GM18909 (cell line): ENCODE measurements at regions not wholly inside any gene's neighbourhood (a gene's known extent, or its start where the extent isn't known, plus 50 kb on each side); places are given as distances from the start of the nearest gene placed in this dataset.
A peak's percentile ranks its signal among the peaks of the same experiment; 100 is the strongest.

ENCODE experiments used
- ATAC-seq: cut with Tn5 transposase; IDR thresholded peaks from one replicate; pipeline ENCODE4 v1.9.1; 2021; ENCODE audit warnings: mild to moderate bottlenecking; ENCODE audit not compliant: unreplicated experiment, poor library complexity

DNA sequence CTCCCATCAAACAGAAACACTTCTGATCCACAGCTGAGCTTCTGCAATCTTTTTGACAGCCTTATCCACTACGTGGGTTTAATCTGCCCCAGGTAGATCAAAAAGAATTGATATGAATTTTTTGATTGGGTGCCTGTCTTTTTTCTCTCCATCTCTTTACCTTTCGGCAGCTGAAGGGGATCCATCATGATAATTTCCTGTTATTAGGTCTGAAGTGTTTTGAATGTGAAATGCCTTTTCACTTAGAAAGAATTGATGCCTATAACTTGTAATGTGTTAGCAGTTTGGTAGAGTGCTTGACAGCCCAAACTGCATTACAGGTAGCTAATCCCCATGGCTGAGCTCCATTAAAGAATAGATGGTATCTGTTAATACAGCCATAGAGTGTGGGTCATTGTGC is 745.4 kb downstream of the TLR4 start:
- no peak for ATAC-seq

DNA sequence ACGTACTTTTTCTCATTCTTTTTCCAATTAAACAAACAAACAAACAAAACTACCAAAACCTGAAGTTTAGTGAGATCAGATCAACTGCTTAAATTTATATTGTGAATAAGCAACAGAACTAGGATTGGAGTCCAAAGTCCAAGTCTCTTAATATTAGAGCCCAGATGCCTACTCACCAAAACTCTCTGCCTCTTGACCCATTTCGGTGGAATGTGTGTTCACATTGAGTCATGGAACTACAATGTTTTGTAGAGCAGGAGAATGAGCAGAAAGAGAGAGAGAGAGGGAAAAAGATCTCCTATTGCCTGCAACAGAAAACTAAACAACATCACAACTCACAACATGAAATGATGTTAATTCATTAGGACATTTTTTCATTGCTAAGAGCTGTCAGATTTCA is 751.1 kb downstream of the TLR4 start:
- ATAC-seq = no peak

DNA sequence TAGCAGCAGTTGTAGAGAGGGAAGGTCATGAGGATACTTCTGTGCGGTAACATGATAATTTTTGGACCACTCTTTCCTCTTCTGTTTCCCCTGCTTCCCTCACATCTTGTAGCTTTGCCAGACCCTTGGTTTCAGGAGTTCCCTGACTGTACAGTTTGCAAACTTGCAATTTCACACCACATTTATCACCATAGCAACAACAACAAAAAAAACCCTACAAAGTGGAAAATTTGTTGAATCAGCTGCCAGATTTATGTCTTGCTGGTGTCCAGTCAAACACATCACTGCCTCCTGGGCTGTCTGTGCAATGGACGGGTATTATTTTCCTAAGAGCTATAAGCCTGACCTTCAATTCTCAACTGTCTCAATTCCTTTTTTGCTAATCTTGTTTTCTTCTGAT is 751.6 kb downstream of the TLR4 start:
- ATAC-seq = no peak

DNA sequence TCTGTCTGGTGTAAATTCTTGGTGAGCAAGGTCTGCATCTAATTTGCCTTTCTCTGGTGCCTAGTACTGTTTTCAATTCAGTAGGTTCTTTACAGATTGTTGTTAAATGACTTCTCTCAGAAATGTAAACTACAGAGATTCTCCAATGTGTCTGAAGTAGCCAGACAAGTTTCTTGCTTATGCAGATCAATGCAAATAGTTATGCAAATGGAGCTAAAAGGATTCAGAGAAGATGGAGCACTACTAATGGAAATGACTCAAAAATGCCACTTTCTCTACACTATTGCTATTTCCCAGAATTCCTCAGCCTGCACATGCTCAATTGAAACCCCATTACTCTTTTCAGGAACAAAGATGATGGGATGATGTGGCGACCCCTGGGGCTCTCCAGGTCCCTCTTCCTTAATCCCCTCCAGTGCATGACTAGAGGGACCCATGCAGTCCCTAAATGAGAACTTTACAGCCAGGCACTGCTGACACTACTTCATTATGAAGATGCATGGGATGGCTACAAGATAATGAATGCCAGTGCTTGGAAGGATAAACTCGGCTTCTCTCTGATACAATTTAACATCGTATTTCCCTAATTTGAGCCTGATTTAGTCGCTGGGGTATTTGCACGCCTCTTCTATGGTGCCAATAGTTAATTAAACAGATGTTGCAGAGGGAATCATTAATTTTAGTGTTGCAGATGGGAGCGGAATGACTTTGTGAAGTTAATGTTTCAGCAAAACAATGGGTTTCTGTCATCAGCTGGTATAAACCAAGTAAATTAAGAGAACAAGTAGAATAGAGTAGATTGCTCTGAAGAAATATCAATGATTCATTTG is 753.2 kb downstream of the TLR4 start:
- ATAC-seq = no peak

DNA sequence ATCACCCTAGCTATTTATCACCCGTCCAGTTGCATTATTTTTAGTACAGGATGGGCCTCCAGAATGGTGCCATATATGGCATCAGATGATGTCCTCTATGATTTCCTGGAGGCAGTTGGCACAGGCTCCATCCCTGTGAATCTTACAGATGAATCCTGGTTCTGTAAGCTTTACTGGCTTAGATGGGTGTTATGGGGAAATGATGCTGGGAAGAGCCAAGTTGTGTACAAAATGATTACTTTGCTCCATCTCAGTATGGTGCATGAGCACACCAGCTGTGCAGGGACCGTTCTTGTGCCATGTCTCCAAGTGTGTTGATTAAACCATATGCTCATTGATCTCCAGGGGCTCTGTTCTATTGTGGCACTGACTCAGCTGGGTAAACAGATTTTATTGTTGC is 755.7 kb downstream of the TLR4 start:
- ATAC-seq = no peak

DNA sequence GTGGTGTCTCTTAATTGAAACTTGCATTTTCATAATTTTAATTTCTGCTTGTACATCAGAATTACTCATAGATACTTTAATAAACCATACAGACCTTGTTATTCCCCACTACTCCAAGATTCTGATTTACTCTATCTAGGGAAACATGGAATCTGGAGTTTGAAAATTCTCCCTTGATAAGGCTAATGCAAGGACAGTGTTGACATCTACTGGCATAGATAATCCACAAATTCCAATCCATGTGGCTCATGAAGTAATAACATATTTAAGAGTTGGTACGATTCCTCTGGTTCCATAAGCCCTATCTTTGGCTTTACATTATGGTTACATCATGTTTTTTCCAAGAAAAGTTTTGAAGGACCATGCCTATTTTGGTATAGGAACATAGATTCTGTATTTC is 759.2 kb downstream of the TLR4 start:
- no peak for ATAC-seq

DNA sequence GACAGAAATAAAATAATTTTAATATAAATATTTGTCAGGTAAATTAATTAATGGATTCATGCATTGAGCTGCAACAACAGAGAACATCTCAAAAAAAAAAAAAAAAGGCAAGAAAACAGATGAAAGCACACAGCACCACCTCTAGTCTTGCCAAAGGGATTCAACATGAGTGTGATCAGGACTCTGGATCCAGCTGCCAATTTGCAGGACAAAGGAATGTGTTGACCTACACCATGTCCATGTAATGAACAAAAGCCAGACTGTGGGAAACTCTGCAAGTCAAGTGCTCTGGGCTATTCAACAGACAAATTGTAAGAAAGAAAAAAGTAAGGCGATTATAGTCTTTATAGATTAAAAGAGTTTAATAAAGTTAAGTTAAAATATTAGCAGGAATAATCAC is 769.3 kb downstream of the TLR4 start:
- ATAC-seq = no peak

DNA sequence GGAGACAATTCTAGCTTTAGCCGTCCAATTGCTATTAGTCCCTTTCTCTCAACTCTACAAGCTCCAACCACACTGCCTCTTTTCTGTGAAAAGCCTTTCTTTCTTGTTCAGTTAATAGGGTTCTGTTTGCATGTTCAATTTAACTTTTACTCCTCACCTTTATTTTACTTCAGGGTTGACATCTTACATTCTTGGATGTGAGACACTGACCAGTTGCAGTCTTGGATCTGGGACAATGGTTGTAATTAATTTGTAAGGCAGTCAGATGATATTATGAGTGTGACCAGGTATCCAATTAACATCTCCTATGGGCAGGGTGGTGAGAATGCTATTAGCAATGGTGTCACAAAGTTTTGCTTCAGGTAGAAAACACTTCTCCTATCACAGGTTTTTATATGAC is 774.5 kb downstream of the TLR4 start:
- ATAC-seq = no peak

DNA sequence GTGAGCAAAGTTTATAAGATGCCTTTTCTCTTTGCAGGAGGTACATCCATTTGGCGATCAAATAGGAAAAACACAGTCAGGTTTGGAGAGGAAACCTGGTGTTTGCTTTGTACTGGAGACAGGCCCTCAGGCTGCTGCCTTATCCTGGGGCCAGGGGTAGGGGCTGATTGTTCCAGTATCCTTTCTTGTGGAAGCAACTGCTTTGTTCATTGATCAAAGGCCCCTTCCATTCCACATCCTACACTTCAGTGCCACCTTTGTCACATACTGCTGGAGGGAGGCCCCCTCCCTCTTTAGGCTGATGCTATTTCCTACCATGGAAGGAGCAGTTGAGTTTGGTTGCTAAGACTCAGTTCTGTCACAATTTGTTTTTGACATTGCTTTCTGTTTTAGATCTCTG is 778.1 kb downstream of the TLR4 start:
- no peak for ATAC-seq

DNA sequence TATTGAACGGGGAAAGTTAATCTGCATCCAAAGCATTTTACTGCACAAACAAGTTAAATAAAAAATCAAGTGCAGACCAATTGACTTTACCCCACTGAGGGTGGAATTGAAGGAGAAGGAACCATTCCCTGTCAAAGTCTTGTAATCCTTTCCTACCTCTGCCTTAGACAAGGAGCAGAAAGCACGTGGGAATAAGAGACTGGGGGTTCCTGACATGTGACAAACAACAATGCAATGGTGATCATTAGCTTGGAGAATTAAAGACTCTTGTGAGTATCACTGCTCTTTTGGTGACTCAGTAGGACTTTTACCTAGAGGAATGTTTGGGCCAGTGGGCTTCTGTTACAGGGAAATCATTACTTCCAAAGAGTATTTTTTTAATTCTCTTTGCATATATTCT is 779.5 kb downstream of the TLR4 start:
- no peak for ATAC-seq

DNA sequence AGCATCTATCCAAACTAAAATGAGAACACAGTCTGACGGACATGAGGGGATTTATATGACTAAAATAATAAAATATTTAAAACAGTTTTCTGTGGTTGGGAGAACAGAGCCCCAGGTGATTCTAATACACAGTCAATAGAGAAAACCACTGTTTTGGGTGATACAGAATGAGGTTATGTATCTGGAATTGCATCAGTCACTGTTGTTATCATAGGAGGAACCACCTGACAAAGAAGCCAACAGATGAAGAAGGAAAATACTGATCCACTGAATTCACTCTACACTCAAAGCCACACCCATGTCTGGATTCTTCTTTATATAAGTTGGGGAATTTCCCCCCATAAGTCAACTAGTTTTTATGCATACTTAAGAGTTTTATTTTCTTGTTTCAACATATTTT is 799.0 kb downstream of the TLR4 start:
- ATAC-seq = no peak

DNA sequence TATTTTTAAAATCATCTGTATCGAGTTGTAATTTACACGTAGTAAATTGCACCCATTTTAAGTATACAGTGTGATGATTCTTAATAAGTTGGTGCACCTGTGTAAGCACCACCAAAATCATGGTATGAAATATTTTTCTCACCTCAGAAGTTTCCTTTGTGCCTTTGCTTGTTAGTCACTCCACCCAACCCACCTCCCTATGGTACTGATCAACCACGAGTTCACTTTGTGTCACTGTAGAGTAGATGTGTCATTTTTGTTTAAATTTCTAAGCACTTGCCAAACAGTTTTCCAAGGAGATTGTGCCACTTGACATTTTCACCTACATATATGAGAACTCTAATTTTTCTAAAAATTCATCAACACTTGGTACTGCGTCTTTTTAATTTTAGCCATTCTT is 806.5 kb downstream of the TLR4 start:
- no peak for ATAC-seq

DNA sequence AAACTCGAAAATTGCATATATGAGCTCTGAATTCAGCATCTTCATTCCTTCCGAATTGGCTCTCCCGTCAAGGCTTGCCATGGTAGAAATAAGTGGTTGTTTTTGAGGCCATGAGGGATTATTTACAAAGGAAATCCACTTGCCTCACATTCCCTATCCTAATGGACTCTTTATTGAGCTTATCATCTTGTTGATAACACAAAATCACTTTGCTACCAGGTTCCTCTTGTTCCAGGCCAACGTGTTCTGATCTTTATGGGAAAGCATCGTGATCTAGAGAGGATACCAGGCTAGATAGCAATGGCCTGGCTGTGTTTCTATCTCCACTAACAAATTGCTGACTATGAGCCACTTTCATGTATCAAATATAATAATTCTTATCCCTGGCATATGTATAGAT is 811.7 kb downstream of the TLR4 start:
- ATAC-seq = no peak

DNA sequence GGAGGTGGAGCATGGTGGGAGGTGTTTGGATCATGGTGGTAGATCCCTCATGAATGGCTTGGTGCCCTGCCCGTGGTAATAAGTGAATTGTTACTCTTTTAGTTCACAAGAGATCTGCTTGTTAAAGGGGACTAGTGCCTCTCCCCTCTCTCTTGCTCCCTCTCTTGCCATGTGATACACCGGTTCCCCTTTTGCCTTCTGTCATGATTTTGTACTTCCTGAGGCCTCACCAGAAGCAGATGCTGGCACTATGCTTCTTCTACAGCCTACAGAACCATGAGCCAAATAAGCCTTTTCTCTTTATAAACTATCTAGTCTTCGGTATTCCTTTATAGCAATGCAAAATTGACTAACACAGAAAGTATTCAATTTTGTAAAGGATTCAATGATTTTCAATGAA is 817.1 kb downstream of the TLR4 start:
- no peak for ATAC-seq

DNA sequence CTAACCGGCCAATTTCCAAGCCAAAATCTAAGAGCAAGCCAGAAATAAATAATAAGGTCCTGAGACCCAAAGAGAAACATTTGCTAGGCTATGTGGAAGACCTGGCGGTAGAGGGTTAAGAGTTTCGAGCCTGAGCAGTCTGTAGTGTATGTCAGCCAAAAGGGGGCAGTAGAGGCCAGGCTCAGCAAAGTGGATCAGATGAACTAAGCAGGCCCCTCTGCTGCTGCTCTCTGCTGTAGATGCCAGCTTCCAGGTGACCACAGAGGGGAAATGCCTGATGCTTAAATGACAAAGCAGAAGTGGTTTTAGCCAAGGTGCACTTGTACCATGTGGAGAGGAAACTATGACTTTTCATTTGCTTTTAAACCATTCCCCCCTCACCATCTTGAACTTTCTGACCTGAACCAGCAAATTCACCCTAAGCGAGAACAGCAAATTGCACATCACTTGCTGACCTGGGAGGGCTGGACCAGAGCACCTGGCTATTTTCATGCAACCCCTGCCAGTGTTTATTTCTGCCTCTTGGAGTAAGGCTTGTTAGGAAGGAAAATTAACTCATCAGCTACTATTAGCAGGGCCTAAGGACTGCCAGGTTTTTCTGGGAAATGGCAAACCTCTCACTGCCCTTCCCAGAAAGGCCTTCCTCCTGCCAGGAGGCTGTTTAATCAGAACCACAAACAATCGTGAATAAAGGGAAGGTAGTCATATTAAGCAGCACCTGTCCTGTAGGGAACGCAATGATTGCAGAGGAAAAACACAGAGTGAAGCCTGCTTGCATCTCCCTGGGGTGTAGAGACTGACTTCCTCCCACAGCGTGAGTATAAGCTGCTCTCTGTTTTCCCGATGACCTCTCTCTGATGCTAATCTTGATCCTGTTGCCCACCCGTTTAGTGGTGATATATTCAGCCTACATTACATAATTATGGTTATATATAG is 818.2 kb downstream of the TLR4 start:
- peak; percentile 92 for ATAC-seq

DNA sequence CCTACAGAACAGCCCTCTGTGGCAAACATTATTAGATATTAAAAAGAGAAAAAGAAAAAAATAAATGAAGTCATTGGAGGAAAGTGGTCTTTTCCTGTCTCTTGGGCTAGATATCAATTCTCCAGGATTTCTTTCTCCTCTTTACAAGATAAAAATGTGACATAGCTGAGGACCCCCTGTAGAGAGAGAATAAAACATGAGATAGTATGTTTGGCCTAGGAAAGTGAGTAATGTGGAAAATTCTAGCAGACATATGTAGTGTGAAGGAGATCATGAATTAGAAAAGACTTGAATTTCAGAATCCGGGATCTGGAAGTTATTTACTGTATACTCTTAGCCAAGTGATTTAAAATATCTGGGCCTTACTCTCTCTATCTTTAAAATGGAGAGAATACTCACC is 823.1 kb downstream of the TLR4 start:
- no peak for ATAC-seq

DNA sequence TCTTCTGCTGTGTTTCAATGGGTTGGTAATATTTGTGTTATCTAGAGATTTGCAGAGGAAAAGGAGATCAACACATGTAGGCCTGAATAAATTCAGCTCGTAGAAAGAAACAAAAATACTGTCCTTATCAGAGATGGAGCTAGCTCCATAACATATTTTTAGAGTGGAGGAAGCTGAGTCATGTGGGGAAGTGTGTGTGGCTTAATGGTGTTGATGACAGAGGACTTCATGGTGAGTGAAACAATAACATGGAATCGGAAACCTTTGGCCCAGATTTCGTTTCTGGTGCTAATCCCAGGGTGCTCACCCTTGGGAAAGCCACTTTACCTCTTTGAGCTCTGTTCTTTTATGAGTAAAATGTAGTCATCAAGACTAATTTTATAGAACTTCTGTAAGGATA is 825.0 kb downstream of the TLR4 start:
- ATAC-seq = peak; percentile 62

DNA sequence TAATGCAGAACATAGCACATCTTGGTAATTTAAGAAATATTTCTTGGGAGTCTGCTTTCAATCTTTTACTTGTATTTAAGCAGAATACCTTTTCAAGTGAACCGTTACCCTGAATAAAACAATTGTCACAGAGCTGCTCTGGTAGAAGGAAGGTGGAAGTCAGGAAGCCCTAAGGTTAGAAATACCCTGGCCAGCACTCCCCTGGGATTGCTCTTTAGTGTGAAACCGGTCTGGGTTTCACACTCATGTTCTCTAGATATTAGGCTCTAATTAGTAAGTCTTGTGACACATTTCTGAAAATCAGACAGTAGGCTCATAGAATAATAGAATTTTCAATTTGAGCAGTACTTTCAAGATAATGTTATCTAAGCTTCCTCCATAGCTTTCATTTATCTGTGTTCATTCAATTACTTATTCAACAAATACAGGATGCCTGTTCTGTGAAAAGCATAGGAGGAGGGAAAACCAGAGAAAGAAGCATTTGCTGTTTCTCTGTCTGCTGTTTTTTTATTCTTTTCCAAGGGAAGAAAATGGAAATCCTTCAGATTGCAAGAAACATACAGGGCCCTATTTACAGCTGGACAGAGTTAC is 825.5 kb downstream of the TLR4 start:
- peak; percentile 95 for ATAC-seq

DNA sequence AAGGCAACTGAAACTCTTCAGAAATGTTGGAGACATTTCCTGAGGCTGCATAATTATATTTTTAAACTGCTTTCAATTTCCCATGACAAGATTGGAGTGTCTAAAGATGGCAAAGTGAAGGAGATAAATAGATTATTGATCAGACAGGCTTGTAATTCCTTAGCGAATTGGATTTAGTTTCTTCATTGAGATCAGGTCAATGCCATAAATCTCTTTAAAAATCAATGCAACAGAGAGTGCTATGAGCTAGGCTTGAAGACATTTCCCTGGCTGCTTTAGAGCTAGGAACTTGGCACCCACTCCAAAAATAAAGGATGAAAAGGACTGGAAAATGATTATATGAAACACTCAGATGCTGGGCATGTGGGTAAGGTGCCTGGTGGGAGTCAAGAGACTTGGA is 828.4 kb downstream of the TLR4 start:
- no peak for ATAC-seq

DNA sequence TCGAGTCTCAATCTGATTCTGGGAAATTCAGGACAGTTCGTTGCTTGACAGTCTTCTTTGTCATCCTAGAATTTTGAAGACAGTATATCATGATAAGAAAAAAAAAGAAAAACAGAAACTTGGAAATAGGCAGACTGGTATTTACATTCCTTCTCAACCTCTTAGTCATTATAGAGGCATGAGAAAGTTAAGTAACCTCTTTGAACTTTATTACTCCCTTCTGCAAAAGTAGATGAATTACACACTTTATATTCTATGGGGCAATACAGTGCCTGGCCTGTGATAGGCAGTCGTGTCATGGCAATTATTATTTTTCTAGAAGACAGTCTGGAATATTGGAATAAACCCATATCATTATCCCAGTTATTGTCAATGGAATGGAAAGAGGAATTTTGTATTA is 828.9 kb downstream of the TLR4 start:
- no peak for ATAC-seq

DNA sequence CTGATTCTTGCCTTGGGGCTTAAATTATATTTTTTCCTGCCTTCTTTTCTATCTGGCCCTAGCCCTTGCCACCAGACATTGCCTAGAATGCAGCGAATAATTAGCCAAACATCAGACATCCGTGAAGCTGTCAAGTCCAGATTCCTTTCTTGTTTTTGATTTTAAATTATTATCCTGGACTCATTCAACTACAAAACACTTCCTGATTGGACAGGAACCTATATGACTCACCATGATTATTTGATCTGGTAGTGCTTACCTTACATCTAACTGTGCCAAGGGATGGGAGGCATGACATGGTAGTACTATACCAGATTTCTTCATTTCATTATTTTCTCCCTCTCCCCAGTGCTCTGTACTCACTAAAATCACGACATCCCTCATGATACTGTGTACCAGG is 829.6 kb downstream of the TLR4 start:
- no peak for ATAC-seq
